Urinary bladder (tissue), 3 donors: ENCODE measurements at regions not wholly inside any gene's neighbourhood (a gene's known extent, or its start where the extent isn't known, plus 50 kb on each side); places are given as distances from the start of the nearest gene placed in this dataset.

Experiments used
- DNase-seq: peaks from one replicate; pipeline ENCODE4 v3.0.0-alpha.2; 2015; ENCODE audit errors: extremely low spot score
- H3K27ac ChIP-seq: one replicate; pipeline ENCODE4 v1.5.1; 2013; ENCODE audit warnings: low read depth, mild to moderate bottlenecking, moderate library complexity
- H3K36me3 ChIP-seq: one replicate; pipeline ENCODE4 v1.6.1; 2013; ENCODE audit warnings: mild to moderate bottlenecking, moderate library complexity; ENCODE audit not compliant: insufficient read depth
- H3K4me1 ChIP-seq: one replicate; pipeline ENCODE4 v1.6.1; 2013; ENCODE audit warnings: mild to moderate bottlenecking, moderate library complexity; ENCODE audit not compliant: insufficient read depth
- H3K4me3 ChIP-seq: one replicate; pipeline ENCODE4 v1.5.1; 2013; ENCODE audit warnings: low read depth, low read length
- WGBS: extraction: QIAGEN DNeasy Blood & Tissue Kit; methylation state at CpG from one replicate; pipeline ENCODE4 v1.1.7; 2013; 5-methylcytosine and 5-hydroxymethylcytosine counted together
- donor health status: healthy with polysubstance abuse.
- donor health status: healthy.

GRCh38 chr5:82417776-82418607, 139.8 kb upstream of the RPS23 start:
- Histone ChIP-seq H3K36me3 (no peaks in the 10 kb centered on the region), H3K4me3 (no peak overlapping the region), H3K27ac (no peak overlapping the region), H3K4me1 (no peaks in the 10 kb centered on the region)
- DNase-seq = no peak
- WGBS = 83% methylated on average over 11 of the region's 11 CpGs

GRCh38 chr5:82416512-82416911, 138.4 kb upstream of the RPS23 start:
- H3K36me3 ChIP-seq = no peaks in the 10 kb centered on the region
- no peak overlapping the region for H3K27ac ChIP-seq
- no peaks in the 10 kb centered on the region for H3K4me1 ChIP-seq
- DNase-seq = no peak
- WGBS = 73% methylated on average over 4 of the region's 4 CpGs
- no peak overlapping the region for H3K4me3 ChIP-seq

- no peak for DNase-seq
- Histone ChIP-seq H3K27ac (no peak overlapping the region), H3K4me1 (no peaks in the 10 kb centered on the region), H3K36me3 (no peaks in the 10 kb centered on the region), H3K4me3 (no peak overlapping the region)
Observed at GRCh38 chr5:82414041-82414388, 135.9 kb upstream of the RPS23 start.

DNA sequence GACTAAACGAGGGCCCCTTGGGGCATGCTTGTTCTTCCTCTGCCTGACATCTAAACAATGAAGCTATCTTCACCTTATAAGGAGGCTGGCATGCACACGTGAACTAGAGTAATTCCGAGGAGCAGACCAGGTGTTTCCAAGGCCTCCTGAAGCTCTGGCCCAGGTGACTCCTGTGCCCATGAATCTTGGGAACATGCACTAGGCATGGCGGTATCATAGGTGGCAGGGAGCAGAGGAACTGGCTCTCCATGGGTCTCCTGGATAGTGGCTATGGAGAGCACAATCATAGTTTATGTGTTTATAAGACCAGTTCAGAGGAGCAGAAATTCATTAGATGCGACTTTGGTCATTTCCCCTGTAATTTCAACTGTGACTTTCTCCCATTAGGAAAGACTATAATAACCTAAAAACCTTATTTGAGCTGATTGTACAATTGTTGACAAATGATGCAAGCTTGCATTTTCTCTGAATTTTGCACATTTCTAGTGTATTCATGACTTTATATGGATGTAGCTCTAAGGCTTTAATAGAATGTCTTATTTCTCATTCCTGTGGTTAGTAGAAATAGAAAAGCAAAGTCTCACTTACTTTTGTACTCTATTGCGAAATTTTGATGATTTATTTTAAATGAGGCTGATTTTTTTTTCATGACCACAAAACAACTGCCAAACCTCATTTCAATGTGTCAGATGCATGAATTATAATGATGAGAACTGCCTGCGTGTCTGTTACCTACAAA, 135.3 kb upstream of the RPS23 start:
- no peak overlapping the region for H3K4me3 ChIP-seq
- 64% methylated on average over 7 of the region's 7 CpGs for WGBS
- no peak for DNase-seq
- H3K27ac ChIP-seq = no peak overlapping the region
- H3K36me3 ChIP-seq = no peaks in the 10 kb centered on the region
- H3K4me1 ChIP-seq = no peaks in the 10 kb centered on the region

- Histone ChIP-seq H3K4me3 (no peak overlapping the region), H3K27ac (no peak overlapping the region), H3K4me1 (no peaks in the 10 kb centered on the region), H3K36me3 (no peaks in the 10 kb centered on the region)
- DNase-seq = no peak
- 84% methylated on average over 3 of the region's 3 CpGs for WGBS
Observed at GRCh38 chr5:82408033-82408432, 129.9 kb upstream of the RPS23 start.

DNA sequence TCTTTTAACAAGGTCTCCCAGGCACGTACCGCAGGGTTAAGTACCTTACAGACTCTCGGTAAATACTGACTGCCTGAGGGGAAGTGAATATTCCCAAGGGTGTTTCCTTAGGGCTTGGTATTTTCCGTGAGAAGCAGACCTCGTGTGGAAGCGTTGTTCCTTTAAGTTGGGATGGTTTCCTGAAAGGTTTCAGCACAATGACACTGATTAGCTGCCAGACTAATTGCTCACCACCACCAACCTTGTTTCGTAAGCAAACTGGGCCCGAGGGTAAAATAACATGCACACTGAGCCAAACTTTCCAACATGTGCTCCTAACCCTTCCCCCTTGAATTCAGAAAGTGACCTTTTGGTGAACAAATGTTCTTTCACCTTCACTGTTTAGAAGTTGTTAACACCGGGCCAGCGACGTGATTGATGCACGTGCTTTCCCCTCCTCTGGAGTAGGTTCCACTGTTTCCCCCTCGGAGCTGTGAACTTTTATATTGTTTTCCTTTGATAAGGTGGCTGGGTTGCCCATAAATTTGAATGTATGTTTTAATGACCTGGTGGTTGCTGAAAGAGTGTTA, 128.1 kb upstream of the RPS23 start:
- H3K4me3 ChIP-seq = no peak overlapping the region
- H3K4me1 ChIP-seq = no peaks in the 10 kb centered on the region
- H3K36me3 ChIP-seq = no peaks in the 10 kb centered on the region
- no peak for DNase-seq
- no peak overlapping the region for H3K27ac ChIP-seq
- WGBS = 72% methylated on average over 13 of the region's 13 CpGs

GRCh38 chr5:82405618-82406204, 127.6 kb upstream of the RPS23 start:
- Histone ChIP-seq H3K27ac (no peak overlapping the region), H3K36me3 (no peaks in the 10 kb centered on the region), H3K4me1 (no peaks in the 10 kb centered on the region), H3K4me3 (no peak overlapping the region)
- no peak for DNase-seq
- 90% methylated on average over 4 of the region's 4 CpGs for WGBS

DNA sequence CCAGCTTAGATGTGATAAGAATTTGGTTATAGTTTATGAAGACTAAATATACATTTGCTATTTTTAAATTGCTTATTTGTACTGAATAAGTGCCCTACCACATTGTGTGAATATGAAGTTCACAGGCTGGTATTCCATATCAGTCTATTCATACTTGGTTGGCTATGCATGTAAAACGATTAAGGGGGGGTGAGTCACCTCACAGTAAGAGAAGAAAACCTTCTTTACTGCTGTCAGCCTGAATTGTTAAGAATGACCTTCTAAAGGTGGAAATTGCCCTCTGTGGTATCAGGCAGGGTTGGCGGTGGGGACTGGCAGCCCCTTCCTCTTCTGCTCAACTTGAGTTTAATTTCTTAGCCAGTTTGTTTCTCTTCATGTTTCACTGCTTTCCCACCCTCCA, 127.0 kb upstream of the RPS23 start:
- DNase-seq = no peak
- WGBS = 83% methylated on average over 2 of the region's 2 CpGs
- Histone ChIP-seq H3K27ac (no peak overlapping the region), H3K36me3 (no peaks in the 10 kb centered on the region), H3K4me3 (no peak overlapping the region), H3K4me1 (no peaks in the 10 kb centered on the region)

- H3K27ac ChIP-seq = no peak overlapping the region
- no peak for DNase-seq
- whole genome bisulfite sequencing = 91% methylated on average over 3 of the region's 3 CpGs
- H3K4me3 ChIP-seq = no peak overlapping the region
- H3K4me1 ChIP-seq = no peaks in the 10 kb centered on the region
- no peaks in the 10 kb centered on the region for H3K36me3 ChIP-seq
Observed at GRCh38 chr5:82404382-82404945, 126.3 kb upstream of the RPS23 start.

DNA sequence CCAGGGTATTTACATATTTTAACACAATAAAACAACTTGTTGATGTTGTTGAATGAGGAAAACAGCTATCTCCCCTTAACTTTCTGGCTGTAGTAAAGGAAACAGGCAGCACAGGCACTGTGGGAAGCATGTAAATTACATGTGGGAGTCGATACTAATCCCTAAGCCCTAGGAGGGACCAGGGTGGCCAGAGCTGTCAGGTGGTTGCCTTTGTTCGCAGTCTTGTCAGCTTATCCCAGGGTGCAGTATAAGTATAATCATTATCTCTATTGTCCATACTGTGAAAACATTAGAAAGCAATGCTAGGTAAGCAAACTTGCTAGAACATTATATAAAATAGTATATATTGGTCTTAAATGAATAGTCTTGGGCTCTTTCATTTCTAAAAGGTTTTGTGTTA, 125.6 kb upstream of the RPS23 start:
- H3K4me3 ChIP-seq = no peak overlapping the region
- no peak for DNase-seq
- no peaks in the 10 kb centered on the region for H3K36me3 ChIP-seq
- H3K27ac ChIP-seq = no peak overlapping the region
- no peaks in the 10 kb centered on the region for H3K4me1 ChIP-seq
- 89% methylated on average over 2 of the region's 2 CpGs for WGBS

DNA sequence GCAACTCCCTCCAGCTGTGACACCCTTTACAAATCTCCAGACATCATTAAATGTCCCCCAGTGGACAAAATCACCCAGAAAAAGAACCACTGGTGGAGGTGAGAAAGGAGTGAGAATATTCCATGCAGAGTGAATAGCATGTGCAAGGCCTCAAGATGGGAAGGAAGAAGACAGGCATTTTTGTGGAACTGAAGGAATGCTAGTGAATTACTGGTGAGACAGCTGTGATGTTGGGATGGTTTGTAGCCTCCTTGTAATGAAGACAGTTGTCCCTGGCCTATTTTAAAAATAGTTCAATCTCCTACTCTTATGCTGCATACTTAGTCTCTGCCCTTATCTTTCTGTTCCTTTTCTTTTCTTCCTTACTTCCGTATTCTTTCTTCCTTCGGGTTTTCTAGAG, 124.9 kb upstream of the RPS23 start:
- no peak for DNase-seq
- Histone ChIP-seq H3K27ac (no peak overlapping the region), H3K4me1 (no peaks in the 10 kb centered on the region)

DNA sequence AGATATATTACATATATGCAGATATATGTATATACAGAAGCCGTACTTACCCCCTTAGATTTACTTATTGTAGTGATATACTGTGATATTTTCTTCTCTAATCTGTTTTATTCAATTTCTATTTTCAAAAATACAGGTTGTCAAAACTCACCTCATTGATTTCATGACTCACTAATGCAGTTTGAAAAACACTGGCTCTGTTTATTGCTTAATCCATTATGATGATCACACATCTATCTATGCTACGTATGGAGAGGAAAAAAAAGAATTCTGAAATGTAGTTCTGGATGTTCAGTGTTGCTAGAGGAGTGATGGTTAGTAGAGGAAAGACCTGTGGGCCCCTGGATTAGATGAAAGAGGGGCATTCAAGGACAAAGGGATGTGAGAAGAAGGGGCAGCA, 121.0 kb upstream of the RPS23 start:
- DNase-seq = no peak
- 92% methylated on average over 2 of the region's 2 CpGs for WGBS
- Histone ChIP-seq H3K4me1 (no peaks in the 10 kb centered on the region), H3K36me3 (no peaks in the 10 kb centered on the region), H3K27ac (no peak overlapping the region), H3K4me3 (no peak overlapping the region)

More for the DNA sequence above, 124.9 kb upstream of the RPS23 start:
- WGBS = 89% methylated on average over 2 of the region's 2 CpGs
- Histone ChIP-seq H3K36me3 (no peaks in the 10 kb centered on the region), H3K4me3 (no peak overlapping the region)

DNA sequence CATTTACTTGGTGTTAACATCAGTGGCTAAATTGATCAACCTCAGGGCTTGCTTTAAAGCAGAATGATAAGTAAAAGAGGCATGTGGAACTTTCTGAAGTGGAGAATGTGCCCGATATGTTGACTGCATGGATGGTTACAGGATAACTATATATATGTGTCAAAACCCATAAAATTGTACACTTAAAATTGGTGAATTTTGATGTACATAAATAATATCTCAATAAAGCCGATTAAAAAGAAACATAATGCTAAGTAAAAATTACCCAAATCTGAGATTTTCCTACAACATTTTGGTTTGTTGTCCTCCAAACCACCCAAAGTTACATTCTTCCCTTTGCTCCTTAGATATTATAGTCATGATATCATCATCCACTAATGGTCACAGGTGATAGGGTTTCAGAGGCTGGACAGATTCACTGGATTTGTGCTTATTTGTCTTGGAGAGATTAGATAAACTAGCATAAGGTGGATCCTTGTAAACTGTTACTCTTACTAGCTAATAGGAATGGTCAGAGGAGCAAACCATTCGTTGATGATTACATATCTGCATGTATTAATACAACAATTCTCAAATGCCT, 119.7 kb upstream of the RPS23 start:
- no peak overlapping the region for H3K4me3 ChIP-seq
- H3K27ac ChIP-seq = no peak overlapping the region
- no peaks in the 10 kb centered on the region for H3K36me3 ChIP-seq
- DNase-seq = no peak
- WGBS = 95% methylated on average over 3 of the region's 3 CpGs
- no peaks in the 10 kb centered on the region for H3K4me1 ChIP-seq
